HG03378 (cell line): ENCODE measurements at regions not wholly inside any gene's neighbourhood (a gene's known extent, or its start where the extent isn't known, plus 50 kb on each side); places are given as distances from the start of the nearest gene placed in this dataset.
"Not testable (repeated sequence)": the region's sequence is repeated elsewhere in the genome, so short reads cannot be mapped to it uniquely, and the experiment has no call there.

Experiments
- ATAC-seq: cut with Tn5 transposase; IDR thresholded peaks from one replicate; pipeline ENCODE4 v1.9.1; 2021; ENCODE audit warnings: mild to moderate bottlenecking, moderate library complexity; ENCODE audit not compliant: unreplicated experiment

GRCh38 chrX:80508083-80508482 is 87.8 kb downstream of the TENT5D start:
- not testable (repeated sequence) for ATAC-seq

GRCh38 chrX:80511969-80512760 is 91.9 kb downstream of the TENT5D start:
- no peak for ATAC-seq

- ATAC-seq: no peak
These were observed 92.7 kb downstream of the TENT5D start for GRCh38 chrX:80512924-80513323.

GRCh38 chrX:80513625-80514024 is 93.4 kb downstream of the TENT5D start:
- ATAC-seq: no peak

GRCh38 chrX:80537096-80537495 is 116.8 kb downstream of the TENT5D start:
- no peak for ATAC-seq

- no peak for ATAC-seq
These were observed 130.5 kb downstream of the TENT5D start for GRCh38 chrX:80550722-80551121.

- ATAC-seq: no peak
These were observed 135.9 kb downstream of the TENT5D start for GRCh38 chrX:80556148-80556547.

GRCh38 chrX:80572636-80573035 is 152.4 kb downstream of the TENT5D start:
- ATAC-seq: no peak

GRCh38 chrX:80573275-80573674 is 153.0 kb downstream of the TENT5D start:
- ATAC-seq: no peak

- ATAC-seq: not testable (repeated sequence)
These were observed 154.3 kb downstream of the TENT5D start for GRCh38 chrX:80574486-80575086.

- ATAC-seq: no peak
These were observed 156.0 kb downstream of the TENT5D start for GRCh38 chrX:80576267-80576666.

- no peak for ATAC-seq
These were observed 156.7 kb downstream of the TENT5D start for GRCh38 chrX:80576806-80577533.

GRCh38 chrX:80578517-80579105 is 158.4 kb downstream of the TENT5D start:
- ATAC-seq: peak; percentile 81

- not testable (repeated sequence) for ATAC-seq
These were observed 170.7 kb downstream of the TENT5D start for GRCh38 chrX:80590992-80591391.

GRCh38 chrX:80602036-80602860 is 182.0 kb downstream of the TENT5D start:
- ATAC-seq: no peak
